ENCODE measurements at regions not wholly inside any gene's neighbourhood (a gene's known extent, or its start where the extent isn't known, plus 50 kb on each side); places are given as distances from the start of the nearest gene placed in this dataset.

DNA sequence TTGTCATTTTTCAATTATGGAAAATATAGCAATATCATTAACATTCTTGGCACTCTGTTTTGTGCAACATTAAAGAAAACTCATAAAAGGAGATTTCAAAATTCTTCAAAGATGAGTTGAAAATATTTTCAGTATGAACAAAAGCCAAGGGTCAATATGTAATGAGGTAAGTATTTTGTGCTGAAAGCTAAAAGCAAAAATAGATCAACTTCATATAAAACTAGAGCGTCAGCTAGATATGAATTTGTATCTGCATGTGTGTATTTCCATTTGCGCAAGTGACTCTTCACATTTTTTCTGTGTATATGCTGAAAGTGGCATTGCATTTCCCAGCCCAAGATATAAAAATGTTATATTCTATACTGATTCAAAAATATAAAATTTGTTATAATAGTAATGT lies 492.1 kb upstream of the EYS start:
- no peaks in the 10 kb centered on the region for H3K9me3 ChIP-seq (ENCODE audit: control insufficient read depth, insufficient read depth, low read depth, low read length)
- H3K4me1 ChIP-seq (ENCODE audit: control insufficient read depth, insufficient read depth, low read length): no peaks in the 10 kb centered on the region
- ChIA-PET CTCF (no interaction called here), POLR2A (no interaction called here)
- H3K36me3 ChIP-seq (ENCODE audit: control insufficient read depth in 2 of 2, insufficient read depth in 1 of 2, low read length in 2 of 2): no peaks in the 10 kb centered on the region
- TF ChIP-seq ZNF623 (tag by site-specific recombination; IDR thresholded peaks at IDR 0.05): no peak
- no peak for TF ChIP-seq SP2 (tag by site-specific recombination; IDR thresholded peaks at IDR 0.05)
- no peak for TF ChIP-seq ZNF391 (tag by site-specific recombination; IDR thresholded peaks at IDR 0.05; ENCODE audit: borderline replicate concordance, low read depth)
- TF ChIP-seq ZNF585B (tag by site-specific recombination; IDR thresholded peaks at IDR 0.05): no peak
- TF ChIP-seq ZNF416 (tag by site-specific recombination; IDR thresholded peaks at IDR 0.05): no peak
- no peak for TF ChIP-seq SCRT2 (tag by site-specific recombination; IDR thresholded peaks at IDR 0.05)
- TF ChIP-seq KLF7 (tag by site-specific recombination; IDR thresholded peaks at IDR 0.05; ENCODE audit: borderline replicate concordance): no peak
- no peak for TF ChIP-seq ZNF792 (tag by site-specific recombination; IDR thresholded peaks at IDR 0.05)
- no peak for TF ChIP-seq ZNF10 (tag by site-specific recombination; IDR thresholded peaks at IDR 0.05)
- TF ChIP-seq, protein P1, sequence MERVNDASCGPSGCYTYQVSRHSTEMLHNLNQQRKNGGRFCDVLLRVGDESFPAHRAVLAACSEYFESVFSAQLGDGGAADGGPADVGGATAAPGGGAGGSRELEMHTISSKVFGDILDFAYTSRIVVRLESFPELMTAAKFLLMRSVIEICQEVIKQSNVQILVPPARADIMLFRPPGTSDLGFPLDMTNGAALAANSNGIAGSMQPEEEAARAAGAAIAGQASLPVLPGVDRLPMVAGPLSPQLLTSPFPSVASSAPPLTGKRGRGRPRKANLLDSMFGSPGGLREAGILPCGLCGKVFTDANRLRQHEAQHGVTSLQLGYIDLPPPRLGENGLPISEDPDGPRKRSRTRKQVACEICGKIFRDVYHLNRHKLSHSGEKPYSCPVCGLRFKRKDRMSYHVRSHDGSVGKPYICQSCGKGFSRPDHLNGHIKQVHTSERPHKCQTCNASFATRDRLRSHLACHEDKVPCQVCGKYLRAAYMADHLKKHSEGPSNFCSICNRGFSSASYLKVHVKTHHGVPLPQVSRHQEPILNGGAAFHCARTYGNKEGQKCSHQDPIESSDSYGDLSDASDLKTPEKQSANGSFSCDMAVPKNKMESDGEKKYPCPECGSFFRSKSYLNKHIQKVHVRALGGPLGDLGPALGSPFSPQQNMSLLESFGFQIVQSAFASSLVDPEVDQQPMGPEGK (tag by site-specific recombination; IDR thresholded peaks at IDR 0.05): no peak
- no peak for TF ChIP-seq KLF9 (tag by site-specific recombination; IDR thresholded peaks at IDR 0.05; ENCODE audit: low read depth)
- TF ChIP-seq ZNF121 (tag by site-specific recombination; IDR thresholded peaks at IDR 0.05): no peak
- TF ChIP-seq ZNF830 (tag by site-specific recombination; IDR thresholded peaks at IDR 0.05; ENCODE audit: low read depth): no peak
- no peak overlapping the region for H3K27ac ChIP-seq (ENCODE audit: extremely low read depth, low read depth, low read length)
- H3K4me3 ChIP-seq (ENCODE audit: low read depth, low read length): no peak overlapping the region

DNA sequence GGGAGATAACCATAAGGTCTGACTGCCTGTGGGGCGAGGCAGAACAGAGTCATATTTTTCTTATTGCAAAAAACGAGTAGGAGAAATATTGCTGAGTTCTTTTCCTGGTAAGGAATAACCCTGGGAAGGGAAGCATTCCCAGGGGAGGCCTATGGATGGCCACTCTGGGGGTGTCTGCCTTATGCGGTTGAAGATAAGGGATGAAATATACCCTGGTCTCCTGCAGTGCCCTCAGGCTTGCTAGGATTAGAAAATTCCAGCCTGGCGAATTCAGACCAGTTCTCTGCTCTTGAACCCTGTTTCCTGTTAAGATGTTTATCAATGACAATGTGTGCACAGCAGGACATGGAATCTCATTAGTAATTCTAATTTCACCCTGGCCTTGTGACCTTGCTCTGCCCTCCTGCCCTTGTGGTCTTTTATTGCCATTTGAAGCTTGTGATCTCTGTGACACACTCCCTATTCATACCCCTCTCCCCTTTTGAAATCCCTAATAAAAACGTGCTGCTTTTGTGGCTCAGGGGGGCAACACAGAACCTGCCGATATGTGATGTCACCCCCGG lies 491.1 kb upstream of the EYS start:
- ChIA-PET CTCF (no interaction called here), POLR2A (no interaction called here)
- Histone ChIP-seq H3K4me1 (ENCODE audit: control insufficient read depth, insufficient read depth, low read length) (no peaks in the 10 kb centered on the region), H3K27ac (ENCODE audit: extremely low read depth, low read depth, low read length) (no peak overlapping the region), H3K9me3 (ENCODE audit: control insufficient read depth, insufficient read depth, low read depth, low read length) (no peaks in the 10 kb centered on the region), H3K36me3 (ENCODE audit: control insufficient read depth in 2 of 2, insufficient read depth in 1 of 2, low read length in 2 of 2) (no peaks in the 10 kb centered on the region), H3K4me3 (ENCODE audit: low read depth, low read length) (no peak overlapping the region)
- TF ChIP-seq SETDB1 (IDR thresholded peaks at IDR 0.05; ENCODE audit: insufficient read length, low read length) (peak; percentile 64), ZNF830 (tag by site-specific recombination; IDR thresholded peaks at IDR 0.05; ENCODE audit: low read depth) (no peak)

- Histone ChIP-seq H3K36me3 (ENCODE audit: control insufficient read depth in 2 of 2, insufficient read depth in 1 of 2, low read length in 2 of 2) (no peaks in the 10 kb centered on the region), H3K27ac (ENCODE audit: extremely low read depth, low read depth, low read length) (no peak overlapping the region), H3K9me3 (ENCODE audit: control insufficient read depth, insufficient read depth, low read depth, low read length) (no peaks in the 10 kb centered on the region), H3K4me3 (ENCODE audit: low read depth, low read length) (no peak overlapping the region), H3K4me1 (ENCODE audit: control insufficient read depth, insufficient read depth, low read length) (no peaks in the 10 kb centered on the region)
- ChIA-PET POLR2A (no interaction called here), CTCF (no interaction called here)
- no peak for TF ChIP-seq ZNF138 (tag by site-specific recombination; IDR thresholded peaks at IDR 0.05; ENCODE audit: borderline replicate concordance)
- TF ChIP-seq KLF17 (tag by site-specific recombination; IDR thresholded peaks at IDR 0.05): no peak
- TF ChIP-seq ZNF391 (tag by site-specific recombination; IDR thresholded peaks at IDR 0.05; ENCODE audit: borderline replicate concordance, low read depth): no peak
- no peak for TF ChIP-seq ZNF132 (tag by site-specific recombination; IDR thresholded peaks at IDR 0.05; ENCODE audit: borderline replicate concordance)
- TF ChIP-seq, protein P2, sequence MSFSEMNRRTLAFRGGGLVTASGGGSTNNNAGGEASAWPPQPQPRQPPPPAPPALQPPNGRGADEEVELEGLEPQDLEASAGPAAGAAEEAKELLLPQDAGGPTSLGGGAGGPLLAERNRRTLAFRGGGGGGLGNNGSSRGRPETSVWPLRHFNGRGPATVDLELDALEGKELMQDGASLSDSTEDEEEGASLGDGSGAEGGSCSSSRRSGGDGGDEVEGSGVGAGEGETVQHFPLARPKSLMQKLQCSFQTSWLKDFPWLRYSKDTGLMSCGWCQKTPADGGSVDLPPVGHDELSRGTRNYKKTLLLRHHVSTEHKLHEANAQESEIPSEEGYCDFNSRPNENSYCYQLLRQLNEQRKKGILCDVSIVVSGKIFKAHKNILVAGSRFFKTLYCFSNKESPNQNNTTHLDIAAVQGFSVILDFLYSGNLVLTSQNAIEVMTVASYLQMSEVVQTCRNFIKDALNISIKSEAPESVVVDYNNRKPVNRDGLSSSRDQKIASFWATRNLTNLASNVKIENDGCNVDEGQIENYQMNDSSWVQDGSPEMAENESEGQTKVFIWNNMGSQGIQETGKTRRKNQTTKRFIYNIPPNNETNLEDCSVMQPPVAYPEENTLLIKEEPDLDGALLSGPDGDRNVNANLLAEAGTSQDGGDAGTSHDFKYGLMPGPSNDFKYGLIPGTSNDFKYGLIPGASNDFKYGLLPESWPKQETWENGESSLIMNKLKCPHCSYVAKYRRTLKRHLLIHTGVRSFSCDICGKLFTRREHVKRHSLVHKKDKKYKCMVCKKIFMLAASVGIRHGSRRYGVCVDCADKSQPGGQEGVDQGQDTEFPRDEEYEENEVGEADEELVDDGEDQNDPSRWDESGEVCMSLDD (tag by site-specific recombination; IDR thresholded peaks at IDR 0.05): no peak
- TF ChIP-seq ZNF2 (tag by site-specific recombination; IDR thresholded peaks at IDR 0.05): no peak
- TF ChIP-seq PBX3 (CRISPR knock-in tag; IDR thresholded peaks at IDR 0.05): no peak
- no peak for TF ChIP-seq ZNF133 (tag by site-specific recombination; IDR thresholded peaks at IDR 0.05)
- TF ChIP-seq, protein P3, sequence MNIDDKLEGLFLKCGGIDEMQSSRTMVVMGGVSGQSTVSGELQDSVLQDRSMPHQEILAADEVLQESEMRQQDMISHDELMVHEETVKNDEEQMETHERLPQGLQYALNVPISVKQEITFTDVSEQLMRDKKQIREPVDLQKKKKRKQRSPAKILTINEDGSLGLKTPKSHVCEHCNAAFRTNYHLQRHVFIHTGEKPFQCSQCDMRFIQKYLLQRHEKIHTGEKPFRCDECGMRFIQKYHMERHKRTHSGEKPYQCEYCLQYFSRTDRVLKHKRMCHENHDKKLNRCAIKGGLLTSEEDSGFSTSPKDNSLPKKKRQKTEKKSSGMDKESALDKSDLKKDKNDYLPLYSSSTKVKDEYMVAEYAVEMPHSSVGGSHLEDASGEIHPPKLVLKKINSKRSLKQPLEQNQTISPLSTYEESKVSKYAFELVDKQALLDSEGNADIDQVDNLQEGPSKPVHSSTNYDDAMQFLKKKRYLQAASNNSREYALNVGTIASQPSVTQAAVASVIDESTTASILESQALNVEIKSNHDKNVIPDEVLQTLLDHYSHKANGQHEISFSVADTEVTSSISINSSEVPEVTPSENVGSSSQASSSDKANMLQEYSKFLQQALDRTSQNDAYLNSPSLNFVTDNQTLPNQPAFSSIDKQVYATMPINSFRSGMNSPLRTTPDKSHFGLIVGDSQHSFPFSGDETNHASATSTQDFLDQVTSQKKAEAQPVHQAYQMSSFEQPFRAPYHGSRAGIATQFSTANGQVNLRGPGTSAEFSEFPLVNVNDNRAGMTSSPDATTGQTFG (tag by site-specific recombination; IDR thresholded peaks at IDR 0.05; ENCODE audit: borderline replicate concordance): no peak
- no peak for TF ChIP-seq HOXD13 (CRISPR knock-in tag; IDR thresholded peaks at IDR 0.05; ENCODE audit: borderline replicate concordance)
These were observed 483.8 kb upstream of the EYS start for GRCh38 chr6:66190858-66191257.

All from HEK293 (cell line).